GM19463 (cell line): ENCODE measurements at regions not wholly inside any gene's neighbourhood (a gene's known extent, or its start where the extent isn't known, plus 50 kb on each side); places are given as distances from the start of the nearest gene placed in this dataset.
"Not testable (repeated sequence)": the region's sequence is repeated elsewhere in the genome, so short reads cannot be mapped to it uniquely, and the experiment has no call there.

ENCODE experiments used
- ATAC-seq: cut with Tn5 transposase; IDR thresholded peaks from one replicate; pipeline ENCODE4 v1.9.1; 2021; ENCODE audit warnings: mild to moderate bottlenecking, moderate library complexity; ENCODE audit not compliant: unreplicated experiment

DNA sequence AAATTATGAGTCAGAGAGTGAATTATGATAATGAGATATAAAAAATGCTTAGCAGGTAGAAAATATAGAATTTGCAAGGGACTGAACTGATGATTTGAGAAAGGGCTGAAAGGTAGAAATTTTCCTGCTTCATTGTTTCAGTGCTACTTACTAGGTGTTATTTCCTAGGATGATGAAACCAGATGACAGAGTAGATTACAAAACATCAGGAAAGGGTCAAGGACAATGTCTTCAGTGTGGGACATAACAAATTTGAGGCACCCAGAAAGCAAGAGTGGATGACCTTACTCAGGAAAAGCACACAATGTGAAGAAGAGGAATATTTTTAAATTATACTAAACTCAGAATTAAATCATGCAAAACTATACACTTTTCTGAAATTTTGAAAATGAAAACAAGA is 102.1 kb downstream of the SHCBP1 start:
- no peak for ATAC-seq

- no peak for ATAC-seq
These were observed 124.5 kb downstream of the SHCBP1 start for GRCh38 chr16:46496701-46497100.

DNA sequence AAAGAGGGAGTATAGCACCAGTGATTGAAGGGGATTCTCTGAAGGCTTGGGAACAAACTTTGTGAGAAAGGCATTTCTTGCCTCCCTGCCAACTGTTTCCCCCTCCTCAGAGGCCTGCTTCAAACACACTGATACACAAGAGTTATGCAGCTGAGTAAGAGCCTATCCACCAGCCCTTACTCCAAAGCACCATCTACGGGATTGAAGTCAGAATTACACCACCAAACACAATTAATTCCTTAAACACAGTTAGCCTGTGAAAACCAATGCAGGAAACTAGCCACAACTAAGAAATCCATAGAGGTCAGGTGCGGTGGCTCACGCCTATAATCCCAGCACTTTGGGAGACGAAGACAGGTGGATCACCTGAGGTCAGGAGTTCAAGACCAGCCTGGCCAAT is 138.3 kb downstream of the SHCBP1 start:
- ATAC-seq, result no peak

DNA sequence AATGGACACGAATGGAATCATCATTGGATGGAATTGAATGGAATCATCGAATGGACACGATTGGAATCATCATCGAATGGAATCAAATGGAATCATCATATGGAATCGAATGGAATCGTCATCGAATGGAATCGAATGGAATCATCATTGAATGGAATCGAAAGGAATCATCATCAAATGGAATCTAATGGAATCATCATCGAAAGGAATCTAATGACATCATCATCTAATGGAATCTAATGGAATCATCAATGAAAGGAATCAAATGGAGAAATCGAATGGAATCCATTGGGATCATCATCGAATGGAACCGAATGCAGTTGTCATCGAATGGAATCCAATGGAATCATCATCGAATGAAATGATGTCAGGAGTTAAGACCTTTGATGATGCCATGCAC is 154.9 kb downstream of the SHCBP1 start:
- ATAC-seq, result no peak

GRCh38 chr16:46454801-46455200 is 166.4 kb downstream of the SHCBP1 start:
- ATAC-seq, result not testable (repeated sequence)

DNA sequence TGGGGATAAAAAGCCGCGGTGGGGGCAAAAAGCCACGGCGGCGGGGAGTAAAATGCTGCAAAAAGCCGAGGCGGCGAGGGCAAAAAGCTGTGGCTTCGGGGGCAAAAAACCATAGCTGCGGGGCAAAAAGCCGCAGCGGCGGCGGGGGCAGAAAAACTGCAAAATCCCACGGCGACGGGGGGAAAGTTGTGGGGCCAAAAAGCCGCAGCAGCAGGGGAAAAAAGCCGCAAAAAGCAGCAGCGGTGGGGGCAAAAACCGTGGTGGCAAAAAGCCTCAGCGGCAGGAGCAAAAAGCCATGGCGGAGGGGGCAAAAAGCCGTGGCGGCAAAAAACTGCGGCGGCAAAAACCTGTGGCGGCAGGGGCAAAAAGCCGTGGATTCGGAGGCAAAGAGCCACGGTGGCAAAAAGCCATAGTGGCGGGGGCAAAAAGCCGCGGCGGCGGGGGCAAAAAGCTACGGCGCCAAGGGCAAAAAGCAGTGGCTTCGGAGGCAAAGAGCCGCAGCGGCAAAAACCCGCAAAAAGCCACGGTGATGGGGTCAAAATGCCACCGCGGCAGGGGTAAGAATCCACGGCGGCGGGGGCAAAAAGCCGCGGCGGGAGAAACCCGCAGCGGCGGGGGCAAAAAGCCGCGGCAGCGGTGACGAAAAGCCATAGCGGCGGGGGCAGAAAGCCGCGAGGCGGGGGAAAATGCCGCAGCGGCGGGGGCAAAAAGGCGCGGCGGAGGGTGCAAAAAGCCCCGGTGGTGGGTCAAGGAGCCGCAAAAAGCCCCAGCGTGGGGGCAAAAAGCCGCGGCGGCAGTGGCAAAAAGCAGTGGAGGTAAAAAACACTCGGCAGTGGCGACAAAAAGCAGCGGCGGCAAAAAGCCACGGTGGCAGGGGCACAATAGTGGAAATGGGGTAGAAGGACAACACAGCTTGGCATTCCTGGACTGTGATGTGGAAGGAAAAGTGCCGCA is 192.8 kb downstream of the SHCBP1 start:
- no peak for ATAC-seq

DNA sequence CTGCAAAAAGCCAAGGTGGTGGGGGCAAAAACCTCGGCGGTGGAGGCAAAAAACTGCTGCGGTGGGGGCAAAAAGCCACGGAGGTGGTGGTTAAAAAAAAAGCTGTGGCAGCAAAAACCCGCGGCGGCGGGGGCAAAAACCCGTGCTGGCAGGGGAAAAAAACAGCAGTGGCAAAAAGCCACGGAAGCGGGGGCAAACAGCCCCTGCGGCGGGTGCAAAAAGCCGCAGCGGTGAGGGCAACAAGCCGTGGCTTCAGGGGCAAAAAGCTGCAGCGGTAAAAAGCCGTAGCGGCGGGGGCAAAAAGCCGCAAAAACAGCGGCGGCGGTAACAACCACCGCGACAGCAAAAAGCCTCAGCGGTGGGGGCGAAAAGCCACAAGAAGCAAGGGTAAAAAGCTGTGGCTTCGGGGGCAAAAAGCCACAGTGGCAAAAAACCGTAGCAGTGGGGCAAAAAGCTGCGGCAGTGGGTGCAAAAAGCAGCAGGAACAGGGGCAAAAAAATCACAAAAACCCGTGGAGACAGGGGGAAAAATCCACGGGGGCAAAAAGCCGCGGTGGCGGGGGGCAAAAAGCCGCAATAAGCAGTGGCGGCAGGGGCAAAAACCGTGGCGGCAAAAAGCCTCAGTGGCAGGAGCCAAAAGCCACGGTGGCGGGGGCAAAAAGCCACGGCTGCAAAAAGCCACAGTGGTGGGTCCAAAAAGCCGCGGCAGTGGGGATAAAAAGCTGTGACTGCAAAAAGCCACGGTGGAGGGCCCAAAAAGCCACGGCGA is 193.7 kb downstream of the SHCBP1 start:
- no peak for ATAC-seq

DNA sequence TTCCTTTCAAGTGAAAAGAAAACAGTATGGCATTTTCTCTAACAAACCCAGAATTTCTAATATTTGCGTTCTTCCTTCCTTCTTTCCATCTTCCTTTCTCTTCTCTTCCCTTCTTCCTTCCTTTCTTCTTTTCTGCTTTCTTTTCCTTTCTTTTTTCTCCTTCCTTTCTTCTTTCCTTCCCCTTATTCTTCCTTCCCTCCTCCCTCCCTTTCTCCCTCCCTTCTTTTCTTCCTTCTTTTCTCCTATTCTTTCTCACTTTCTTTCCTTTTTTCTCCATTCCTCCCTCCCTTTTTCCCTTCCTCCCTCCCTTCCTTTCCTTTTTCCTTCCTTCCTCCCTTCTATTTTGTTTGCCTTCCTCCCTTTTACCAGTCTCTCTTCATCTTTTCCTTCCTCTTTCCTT is 194.8 kb downstream of the SHCBP1 start:
- ATAC-seq, result no peak

GRCh38 chr16:46404028-46404427 is 217.2 kb downstream of the SHCBP1 start:
- ATAC-seq, result no peak

GRCh38 chr16:46398559-46398958 is 222.6 kb downstream of the SHCBP1 start:
- ATAC-seq, result not testable (repeated sequence)

DNA sequence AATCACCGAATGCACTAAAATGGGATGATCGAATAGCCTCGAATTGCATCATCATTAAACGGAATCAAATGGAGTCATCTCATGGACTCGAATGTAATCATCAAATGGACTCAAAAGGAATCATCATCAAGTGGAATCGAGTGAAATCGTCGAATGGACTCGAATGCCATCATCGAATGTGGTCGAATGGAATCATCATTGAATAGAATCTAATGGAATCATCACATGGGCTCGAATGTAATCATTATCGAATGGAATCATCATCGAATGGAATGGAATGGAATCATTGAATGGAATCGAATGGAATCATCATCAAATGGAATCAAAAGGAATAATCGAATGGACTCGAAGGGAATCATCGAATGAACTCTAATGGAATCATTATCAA is 224.3 kb downstream of the SHCBP1 start:
- ATAC-seq, result not testable (repeated sequence)

DNA sequence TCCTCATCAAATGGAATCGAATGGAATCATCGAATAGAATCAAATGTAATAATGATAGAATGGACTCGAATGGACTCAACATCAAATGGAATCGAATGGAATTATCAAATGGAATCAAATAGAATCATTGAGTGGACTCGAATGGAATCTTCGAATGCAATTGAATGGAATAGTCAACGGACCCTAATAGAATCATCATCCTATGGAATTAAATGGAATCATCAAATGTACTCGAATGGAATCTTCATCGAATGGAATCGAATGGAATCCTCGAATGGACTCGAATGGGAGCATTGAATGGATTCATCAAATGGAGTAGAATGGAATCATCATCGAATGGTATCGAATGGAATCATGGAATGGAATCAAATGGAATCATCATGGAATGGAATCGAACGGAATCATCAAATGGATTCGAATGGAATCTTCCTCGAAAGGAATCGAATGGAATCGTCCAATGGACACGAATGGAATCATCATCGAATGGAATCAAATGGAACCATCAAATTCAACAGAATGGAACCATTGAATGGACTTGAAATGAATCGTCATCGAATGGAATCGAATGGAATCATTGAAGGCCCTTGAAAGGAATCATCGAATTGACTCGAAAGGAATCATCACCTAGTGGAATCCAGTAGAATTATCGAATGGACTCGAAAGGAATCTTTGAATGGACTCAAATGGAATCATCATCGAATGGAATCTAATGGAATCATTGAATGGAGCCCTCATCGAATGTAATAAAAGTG is 224.9 kb downstream of the SHCBP1 start:
- ATAC-seq, result not testable (repeated sequence)

DNA sequence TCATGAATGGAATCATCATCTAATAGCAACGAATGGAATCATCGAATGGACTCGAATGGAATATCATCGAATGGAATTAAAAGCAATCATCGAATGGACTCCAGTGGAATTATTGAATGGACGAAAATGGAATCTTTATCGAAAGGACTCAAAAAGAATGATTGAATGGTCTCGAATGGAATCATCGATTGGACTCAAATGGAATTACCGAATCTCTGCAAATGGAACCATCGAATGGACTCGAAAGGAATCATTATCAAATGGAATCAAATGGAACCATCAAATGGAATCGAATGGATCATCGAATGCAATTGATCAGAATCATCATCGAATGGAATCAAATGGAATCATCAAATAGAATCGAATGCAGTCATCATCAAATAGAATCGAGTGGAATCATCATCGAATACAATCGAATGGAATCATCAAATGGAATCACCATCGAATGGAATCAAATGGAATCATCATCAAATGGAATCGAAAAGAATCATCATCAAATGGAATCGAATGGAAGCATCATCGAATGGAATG is 225.7 kb downstream of the SHCBP1 start:
- ATAC-seq, result not testable (repeated sequence)

DNA sequence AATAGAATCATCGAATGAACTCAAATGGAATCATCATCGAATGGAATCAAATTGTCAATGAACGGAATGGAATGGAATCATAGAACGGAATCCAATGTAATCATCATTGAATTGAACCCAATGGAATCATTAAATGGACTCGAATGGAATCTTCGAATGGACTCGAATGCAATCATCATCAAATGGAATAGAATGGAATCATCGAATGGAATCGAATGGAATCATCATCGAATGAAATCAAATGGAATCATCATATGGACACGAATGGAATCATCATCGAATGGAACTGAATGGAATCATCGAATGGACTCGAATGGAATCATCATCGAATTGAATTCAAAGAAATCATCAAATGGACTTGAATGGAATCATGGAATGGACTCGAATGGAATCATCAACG is 226.2 kb downstream of the SHCBP1 start:
- ATAC-seq, result not testable (repeated sequence)

GRCh38 chr16:46394149-46394548 is 227.0 kb downstream of the SHCBP1 start:
- not testable (repeated sequence) for ATAC-seq

- not testable (repeated sequence) for ATAC-seq
These were observed 228.1 kb downstream of the SHCBP1 start for GRCh38 chr16:46392930-46393722.

DNA sequence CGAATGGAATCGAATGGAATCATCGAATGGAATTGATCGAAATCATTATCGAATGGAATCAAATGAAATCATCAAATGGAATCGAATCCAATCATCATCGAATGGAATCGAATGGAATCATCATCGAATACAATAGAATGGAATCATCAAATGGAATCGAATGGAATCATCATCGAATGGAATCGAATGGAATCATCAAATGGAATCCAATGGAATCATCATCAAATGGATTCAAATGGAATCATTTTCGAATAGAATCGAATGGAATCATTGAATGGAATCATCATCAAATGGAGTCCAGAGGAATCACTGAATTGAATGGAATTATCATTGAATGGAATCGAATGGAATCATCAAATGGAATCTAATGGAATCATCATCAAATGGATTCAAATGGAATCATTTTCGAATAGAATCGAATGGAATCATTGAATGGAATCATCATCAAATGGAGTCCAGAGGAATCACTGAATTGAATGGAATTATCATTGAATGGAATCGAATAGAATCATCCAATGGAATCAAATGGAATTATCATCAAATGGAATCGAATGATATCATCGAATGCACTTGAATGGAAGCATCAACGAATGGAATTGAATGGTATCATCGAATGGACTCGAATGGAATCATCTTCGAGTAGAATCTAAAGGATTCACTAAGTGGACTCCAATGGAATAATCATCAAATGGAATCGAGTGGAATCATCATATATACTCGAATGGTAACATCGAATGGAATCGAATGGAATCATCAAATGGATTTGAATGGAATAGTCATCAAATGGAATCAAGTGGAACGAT is 230.3 kb downstream of the SHCBP1 start:
- not testable (repeated sequence) for ATAC-seq

DNA sequence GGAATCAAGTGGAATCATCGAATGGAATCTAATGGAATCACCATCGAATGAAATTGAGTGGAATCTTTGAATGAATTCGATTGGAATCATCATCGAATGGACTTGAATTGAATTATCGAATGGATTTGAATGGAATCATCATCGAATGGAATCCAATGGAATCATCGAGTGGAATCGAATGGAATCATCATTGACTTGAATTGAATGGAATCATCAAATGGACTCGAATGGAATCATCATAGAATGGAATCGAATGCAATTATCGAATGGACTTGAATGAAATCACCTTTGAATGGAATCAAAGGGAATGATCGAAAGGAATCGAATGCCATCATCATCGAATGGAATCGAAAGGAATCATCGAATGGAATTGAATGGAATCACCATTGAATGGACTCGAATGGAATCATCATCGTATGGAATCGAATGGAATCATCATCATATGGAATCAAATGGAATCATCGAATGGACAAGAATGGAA is 231.6 kb downstream of the SHCBP1 start:
- ATAC-seq, result not testable (repeated sequence)

GRCh38 chr16:46388939-46389491 is 232.2 kb downstream of the SHCBP1 start:
- not testable (repeated sequence) for ATAC-seq
